ENCODE measurements at regions not wholly inside any gene's neighbourhood (a gene's known extent, or its start where the extent isn't known, plus 50 kb on each side); places are given as distances from the start of the nearest gene placed in this dataset.

GRCh38 chr7:57210871-57211270 lies 78.6 kb upstream of the ZNF479 start (continued):
- TF ChIP-seq, protein P1, sequence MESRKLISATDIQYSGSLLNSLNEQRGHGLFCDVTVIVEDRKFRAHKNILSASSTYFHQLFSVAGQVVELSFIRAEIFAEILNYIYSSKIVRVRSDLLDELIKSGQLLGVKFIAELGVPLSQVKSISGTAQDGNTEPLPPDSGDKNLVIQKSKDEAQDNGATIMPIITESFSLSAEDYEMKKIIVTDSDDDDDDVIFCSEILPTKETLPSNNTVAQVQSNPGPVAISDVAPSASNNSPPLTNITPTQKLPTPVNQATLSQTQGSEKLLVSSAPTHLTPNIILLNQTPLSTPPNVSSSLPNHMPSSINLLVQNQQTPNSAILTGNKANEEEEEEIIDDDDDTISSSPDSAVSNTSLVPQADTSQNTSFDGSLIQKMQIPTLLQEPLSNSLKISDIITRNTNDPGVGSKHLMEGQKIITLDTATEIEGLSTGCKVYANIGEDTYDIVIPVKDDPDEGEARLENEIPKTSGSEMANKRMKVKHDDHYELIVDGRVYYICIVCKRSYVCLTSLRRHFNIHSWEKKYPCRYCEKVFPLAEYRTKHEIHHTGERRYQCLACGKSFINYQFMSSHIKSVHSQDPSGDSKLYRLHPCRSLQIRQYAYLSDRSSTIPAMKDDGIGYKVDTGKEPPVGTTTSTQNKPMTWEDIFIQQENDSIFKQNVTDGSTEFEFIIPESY (IDR thresholded peaks at IDR 0.05; ENCODE audit: borderline replicate concordance, low read depth) = no peak

DNA sequence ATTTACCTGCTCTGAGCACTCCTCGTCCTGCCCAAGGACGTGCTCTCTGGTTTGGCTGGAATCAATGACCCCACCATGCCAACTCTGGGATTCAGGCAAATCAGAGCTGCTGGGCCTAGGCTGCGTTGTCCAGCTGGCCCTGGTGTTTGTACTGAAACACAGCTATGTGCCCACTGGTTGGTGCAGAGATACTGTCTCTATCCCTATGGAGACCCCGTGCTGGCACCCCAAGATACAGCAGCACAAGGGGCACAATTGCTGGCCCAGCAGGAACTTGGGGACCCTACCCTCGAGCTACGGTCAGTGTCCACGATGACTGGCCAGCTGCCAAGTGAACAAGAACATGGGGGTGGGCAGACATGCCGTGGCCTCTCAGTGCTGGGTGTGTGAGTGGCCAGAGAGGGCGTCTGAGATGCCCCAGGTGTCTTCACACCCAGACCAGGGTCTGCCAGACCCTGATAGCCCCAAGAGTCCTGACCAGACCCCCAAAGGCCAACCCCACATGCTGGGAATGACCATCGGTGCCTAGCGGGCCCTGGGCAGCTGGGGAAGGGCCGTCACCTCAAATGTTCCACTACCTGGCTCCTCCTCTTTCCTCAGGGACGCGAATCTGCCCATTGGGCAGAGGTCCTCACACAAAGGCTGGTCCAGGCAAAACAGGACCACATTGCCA lies 79.3 kb upstream of the ZNF479 start:
- TF ChIP-seq RFX5 (IDR thresholded peaks at IDR 0.05; ENCODE audit: low read length) (no peak), RCOR1 (IDR thresholded peaks at IDR 0.05; ENCODE audit: low read length) (no peak), GABPA (IDR thresholded peaks at IDR 0.05; ENCODE audit: low read depth) (no peak), IRF3 (IDR thresholded peaks at IDR 0.05; ENCODE audit: low read depth, low read length) (no peak), EP300 (IDR thresholded peaks at IDR 0.05; ENCODE audit: borderline replicate concordance in 1 of 2, low read depth in 1 of 2, low read length in 1 of 2) (no peak), NRF1 (IDR thresholded peaks at IDR 0.05; ENCODE audit: low read depth, low read length) (no peak), TEAD4 (IDR thresholded peaks at IDR 0.05; ENCODE audit: borderline replicate concordance, insufficient read depth) (no peak), FOXM1 (IDR thresholded peaks at IDR 0.05; ENCODE audit: low read depth) (no peak), MXI1 (IDR thresholded peaks at IDR 0.05; ENCODE audit: low read depth, low read length) (no peak)
- Histone ChIP-seq H3K79me2 (ENCODE audit: insufficient read depth) (no peaks in the 10 kb centered on the region), H3K9me3 (no peaks in the 10 kb centered on the region), H3K9me2 (no peaks in the 10 kb centered on the region), H3K4me3 (ENCODE audit: low read depth in 2 of 2, low read length in 1 of 2) (no peak overlapping the region), H3K36me3 (replicated peaks in 1 of 2; ENCODE audit: control insufficient read depth in 1 of 2, insufficient read depth in 2 of 2, low read length in 1 of 2) (no peaks in the 10 kb centered on the region), H3K4me1 (ENCODE audit: control insufficient read depth in 1 of 2, insufficient read depth in 2 of 2, low read depth in 1 of 2, low read length in 1 of 2) (no peaks in the 10 kb centered on the region), H3F3A (replicated peaks; ENCODE audit: insufficient read depth) (no peaks in the 10 kb centered on the region), H2AFZ (ENCODE audit: low read depth) (no peak overlapping the region), H4K20me1 (ENCODE audit: insufficient read depth) (no peaks in the 10 kb centered on the region), H3K27ac (ENCODE audit: low read depth in 2 of 2, low read length in 1 of 2) (no peak overlapping the region), H3K4me2 (no peak overlapping the region), H3K9ac (no peak overlapping the region), H3K27me3 (ENCODE audit: insufficient read depth) (no peaks in the 10 kb centered on the region)
- 3% methylated on average over 8 of the region's 14 CpGs for WGBS (ENCODE audit: low lambda C conversion rate)
- ChIA-PET POLR2A (no interaction called here), CTCF (no interaction called here)
- no peak for DNase-seq

DNA sequence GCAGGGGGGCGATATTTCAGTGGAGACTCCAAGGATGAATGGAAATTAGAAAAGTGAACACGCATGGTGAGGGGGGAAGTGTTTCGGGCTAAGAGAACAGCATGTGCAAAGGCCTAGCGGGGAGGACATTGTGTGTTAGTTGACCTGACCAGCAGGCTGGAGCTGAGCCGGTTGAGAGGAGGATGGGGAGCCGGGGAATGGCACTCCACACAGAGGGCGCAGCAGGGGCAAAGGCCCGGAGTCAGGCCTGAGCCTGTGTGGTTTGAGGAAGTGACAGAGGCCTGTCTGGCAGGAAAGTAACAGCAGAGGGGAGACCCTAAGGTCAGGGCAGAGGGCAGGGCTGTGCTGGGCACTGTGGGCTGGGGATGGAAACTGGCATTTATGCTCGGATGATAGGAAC lies 83.2 kb upstream of the ZNF479 start:
- no peaks in the 10 kb centered on the region for H3K27me3 ChIP-seq (ENCODE audit: insufficient read depth)
- WGBS (ENCODE audit: low lambda C conversion rate) = 4% methylated on average over 9 of the region's 9 CpGs

More for the DNA sequence above, 83.2 kb upstream of the ZNF479 start:
- Histone ChIP-seq H3K9ac (no peak overlapping the region), H2AFZ (ENCODE audit: low read depth) (no peak overlapping the region), H3K9me3 (no peaks in the 10 kb centered on the region), H3K4me2 (no peak overlapping the region), H3K4me3 (ENCODE audit: low read depth in 2 of 2, low read length in 1 of 2) (no peak overlapping the region), H4K20me1 (ENCODE audit: insufficient read depth) (no peaks in the 10 kb centered on the region), H3K27ac (ENCODE audit: low read depth in 2 of 2, low read length in 1 of 2) (no peak overlapping the region), H3K4me1 (ENCODE audit: control insufficient read depth in 1 of 2, insufficient read depth in 2 of 2, low read depth in 1 of 2, low read length in 1 of 2) (no peaks in the 10 kb centered on the region), H3F3A (replicated peaks; ENCODE audit: insufficient read depth) (no peaks in the 10 kb centered on the region), H3K9me2 (no peaks in the 10 kb centered on the region), H3K36me3 (replicated peaks in 1 of 2; ENCODE audit: control insufficient read depth in 1 of 2, insufficient read depth in 2 of 2, low read length in 1 of 2) (no peaks in the 10 kb centered on the region), H3K79me2 (ENCODE audit: insufficient read depth) (no peaks in the 10 kb centered on the region)
- DNase-seq = no peak
- CTCF ChIA-PET = no interaction called here
- POLR2A ChIA-PET = no interaction called here
- no peak for TF ChIP-seq SMC3 (IDR thresholded peaks at IDR 0.05; ENCODE audit: low read depth, low read length)
- no peak for TF ChIP-seq RCOR1 (IDR thresholded peaks at IDR 0.05; ENCODE audit: low read length)
- TF ChIP-seq TCF12 (IDR thresholded peaks at IDR 0.05) = no peak
- TF ChIP-seq, protein P2, sequence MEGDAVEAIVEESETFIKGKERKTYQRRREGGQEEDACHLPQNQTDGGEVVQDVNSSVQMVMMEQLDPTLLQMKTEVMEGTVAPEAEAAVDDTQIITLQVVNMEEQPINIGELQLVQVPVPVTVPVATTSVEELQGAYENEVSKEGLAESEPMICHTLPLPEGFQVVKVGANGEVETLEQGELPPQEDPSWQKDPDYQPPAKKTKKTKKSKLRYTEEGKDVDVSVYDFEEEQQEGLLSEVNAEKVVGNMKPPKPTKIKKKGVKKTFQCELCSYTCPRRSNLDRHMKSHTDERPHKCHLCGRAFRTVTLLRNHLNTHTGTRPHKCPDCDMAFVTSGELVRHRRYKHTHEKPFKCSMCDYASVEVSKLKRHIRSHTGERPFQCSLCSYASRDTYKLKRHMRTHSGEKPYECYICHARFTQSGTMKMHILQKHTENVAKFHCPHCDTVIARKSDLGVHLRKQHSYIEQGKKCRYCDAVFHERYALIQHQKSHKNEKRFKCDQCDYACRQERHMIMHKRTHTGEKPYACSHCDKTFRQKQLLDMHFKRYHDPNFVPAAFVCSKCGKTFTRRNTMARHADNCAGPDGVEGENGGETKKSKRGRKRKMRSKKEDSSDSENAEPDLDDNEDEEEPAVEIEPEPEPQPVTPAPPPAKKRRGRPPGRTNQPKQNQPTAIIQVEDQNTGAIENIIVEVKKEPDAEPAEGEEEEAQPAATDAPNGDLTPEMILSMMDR (IDR thresholded peaks at IDR 0.05) = no peak
- TF ChIP-seq NRF1 (IDR thresholded peaks at IDR 0.05; ENCODE audit: low read depth, low read length) = no peak
- no peak for TF ChIP-seq GABPA (IDR thresholded peaks at IDR 0.05; ENCODE audit: low read depth)
- TF ChIP-seq FOSL2 (IDR thresholded peaks at IDR 0.05; ENCODE audit: borderline replicate concordance, low read depth) = no peak
- no peak for TF ChIP-seq FOXJ3 (CRISPR knock-in tag; IDR thresholded peaks at IDR 0.05)
- TF ChIP-seq MEF2A (IDR thresholded peaks at IDR 0.05; ENCODE audit: borderline replicate concordance, low read depth) = no peak
- TF ChIP-seq, protein P3, sequence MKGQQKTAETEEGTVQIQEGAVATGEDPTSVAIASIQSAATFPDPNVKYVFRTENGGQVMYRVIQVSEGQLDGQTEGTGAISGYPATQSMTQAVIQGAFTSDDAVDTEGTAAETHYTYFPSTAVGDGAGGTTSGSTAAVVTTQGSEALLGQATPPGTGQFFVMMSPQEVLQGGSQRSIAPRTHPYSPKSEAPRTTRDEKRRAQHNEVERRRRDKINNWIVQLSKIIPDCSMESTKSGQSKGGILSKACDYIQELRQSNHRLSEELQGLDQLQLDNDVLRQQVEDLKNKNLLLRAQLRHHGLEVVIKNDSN (IDR thresholded peaks at IDR 0.05; ENCODE audit: borderline replicate concordance, low read depth) = no peak
- TF ChIP-seq ELF1 (IDR thresholded peaks at IDR 0.05) = no peak
- TF ChIP-seq MXI1 (IDR thresholded peaks at IDR 0.05; ENCODE audit: low read depth, low read length) = no peak
- no peak for TF ChIP-seq CHD2 (IDR thresholded peaks at IDR 0.05; ENCODE audit: low read length, partially characterized antibody)
- TF ChIP-seq FOXM1 (IDR thresholded peaks at IDR 0.05; ENCODE audit: low read depth) = no peak
